Left lung (tissue), 4 donors: ENCODE measurements at regions not wholly inside any gene's neighbourhood (a gene's known extent, or its start where the extent isn't known, plus 50 kb on each side); places are given as distances from the start of the nearest gene placed in this dataset.

Source experiments
- ATAC-seq: fragments of 200-7000 bp; cut with Tn5 transposase; one replicate; pipeline ENCODE4 v1.9.1; 2020; ENCODE audit warnings: moderate library complexity
- DNase-seq, 4 donors: peaks; one replicate each; pipeline ENCODE4 v3.0.0-alpha.2; 2013 to 2020
- H3K27ac ChIP-seq, 2 donors: fragments of 200-600 bp; sonication (generic) in 1 of 2; one replicate each; pipeline versions ENCODE4 v1.5.0 to v1.8.0; 2020 to 2021
- H3K27me3 ChIP-seq, 2 donors: fragments of 200-600 bp; sonication (generic) in 1 of 2; one replicate each; pipeline versions ENCODE4 v1.5.0 to v1.8.0; 2020 to 2021
- H3K36me3 ChIP-seq, 2 donors: fragments of 200-600 bp; sonication (generic) in 1 of 2; one replicate each; pipeline versions ENCODE4 v1.5.0 to v1.8.0; 2020 to 2021
- H3K4me1 ChIP-seq, 2 donors: fragments of 200-600 bp; one replicate each; pipeline ENCODE4 v1.8.0; 2021
- H3K4me3 ChIP-seq, 2 donors: fragments of 200-600 bp; sonication (generic) in 1 of 2; one replicate each; pipeline versions ENCODE4 v1.5.0 to v1.8.0; 2020 to 2021; ENCODE audit warnings: mild to moderate bottlenecking in 1 of 2
- H3K9me3 ChIP-seq, 2 donors: fragments of 200-600 bp; sonication (generic) in 1 of 2; one replicate each; pipeline versions ENCODE4 v1.5.0 to v1.8.0; 2020 to 2021
- CTCF ChIP-seq, 2 donors: fragments of 200-600 bp; sonication (generic) in 1 of 2; IDR thresholded peaks; one replicate each; pipeline versions ENCODE4 v1.5.0 to v1.8.0; 2021; ENCODE audit warnings: antibody characterized with exemption in 2 of 2
- intact Hi-C, 2 donors: fragments of 100-400 bp; cut with DNase I; formaldehyde crosslinking; loops; one replicate each; pipeline versions ENCODE4 v1.11.2 to v1.14.2; 2022
- donor health status: DM: no; HTN: yes; CAD: no.
- donor health status: DM: no; HTN: no; CAD: no.

GRCh38 chr1:168379104-168379860 is 98.6 kb downstream of the TBX19 start:
- Histone ChIP-seq H3K9me3 (no peaks in the 10 kb centered on the region), H3K4me1 (no peaks in the 10 kb centered on the region), H3K27ac (no peak overlapping the region), H3K36me3 (no peaks in the 10 kb centered on the region), H3K4me3 (no peak overlapping the region), H3K27me3 (no peaks in the 10 kb centered on the region)
- ATAC-seq (no peak), DNase-seq (no peak)
- intact Hi-C loops, result no loop called here
- TF ChIP-seq CTCF (IDR thresholded peaks at IDR 0.05), result no peak

- intact Hi-C loops, result no loop called here
- TF ChIP-seq CTCF (IDR thresholded peaks at IDR 0.05), result no peak
- Histone ChIP-seq H3K36me3 (no peaks in the 10 kb centered on the region), H3K27ac (no peak overlapping the region), H3K4me1 (no peaks in the 10 kb centered on the region), H3K4me3 (no peak overlapping the region), H3K27me3 (no peaks in the 10 kb centered on the region), H3K9me3 (no peaks in the 10 kb centered on the region)
- no peak for DNase-seq
- no peak for ATAC-seq
Measured at GRCh38 chr1:168375566-168376300, 95.1 kb downstream of the TBX19 start.

- H3K4me1 ChIP-seq, result no peaks in the 10 kb centered on the region
- no peaks in the 10 kb centered on the region for H3K27me3 ChIP-seq
- no peak for TF ChIP-seq CTCF (IDR thresholded peaks at IDR 0.05)
- DNase-seq (no peak), ATAC-seq (no peak)
- H3K27ac ChIP-seq, result no peak overlapping the region
- H3K4me3 ChIP-seq, result no peak overlapping the region
- H3K9me3 ChIP-seq, result no peaks in the 10 kb centered on the region
- intact Hi-C loops, result no loop called here
- no peaks in the 10 kb centered on the region for H3K36me3 ChIP-seq
Measured at GRCh38 chr1:168374566-168374965, 93.9 kb downstream of the TBX19 start.

GRCh38 chr1:168373869-168374268 is 93.2 kb downstream of the TBX19 start:
- no peak for ATAC-seq
- H3K27ac ChIP-seq, result no peak overlapping the region
- no peak for TF ChIP-seq CTCF (IDR thresholded peaks at IDR 0.05)

GRCh38 chr1:168372861-168373371 is 92.2 kb downstream of the TBX19 start:
- H3K4me3 ChIP-seq, result no peak overlapping the region
- H3K27me3 ChIP-seq, result no peaks in the 10 kb centered on the region
- H3K27ac ChIP-seq, result no peak overlapping the region
- intact Hi-C loops, result no loop called here
- ATAC-seq (no peak), DNase-seq (no peak)
- H3K9me3 ChIP-seq, result no peaks in the 10 kb centered on the region
- no peaks in the 10 kb centered on the region for H3K36me3 ChIP-seq
- no peaks in the 10 kb centered on the region for H3K4me1 ChIP-seq
- no peak for TF ChIP-seq CTCF (IDR thresholded peaks at IDR 0.05)

More at GRCh38 chr1:168373869-168374268, 93.2 kb downstream of the TBX19 start:
- no peaks in the 10 kb centered on the region for H3K4me1 ChIP-seq
- no peak overlapping the region for H3K4me3 ChIP-seq
- intact Hi-C loops, result no loop called here
- H3K9me3 ChIP-seq, result no peaks in the 10 kb centered on the region
- no peaks in the 10 kb centered on the region for H3K36me3 ChIP-seq
- DNase-seq, result no peak
- no peaks in the 10 kb centered on the region for H3K27me3 ChIP-seq
